Left lung (tissue), 4 donors: ENCODE measurements at regions not wholly inside any gene's neighbourhood (a gene's known extent, or its start where the extent isn't known, plus 50 kb on each side); places are given as distances from the start of the nearest gene placed in this dataset.

ENCODE experiments used
- ATAC-seq: fragments of 200-7000 bp; cut with Tn5 transposase; one replicate; pipeline ENCODE4 v1.9.1; 2020; ENCODE audit warnings: moderate library complexity
- DNase-seq, 4 donors: peaks; one replicate each; pipeline ENCODE4 v3.0.0-alpha.2; 2013 to 2020
- H3K27ac ChIP-seq, 2 donors: fragments of 200-600 bp; sonication (generic) in 1 of 2; one replicate each; pipeline versions ENCODE4 v1.5.0 to v1.8.0; 2020 to 2021
- H3K27me3 ChIP-seq, 2 donors: fragments of 200-600 bp; sonication (generic) in 1 of 2; one replicate each; pipeline versions ENCODE4 v1.5.0 to v1.8.0; 2020 to 2021
- H3K36me3 ChIP-seq, 2 donors: fragments of 200-600 bp; sonication (generic) in 1 of 2; one replicate each; pipeline versions ENCODE4 v1.5.0 to v1.8.0; 2020 to 2021
- H3K4me1 ChIP-seq, 2 donors: fragments of 200-600 bp; one replicate each; pipeline ENCODE4 v1.8.0; 2021
- H3K4me3 ChIP-seq, 2 donors: fragments of 200-600 bp; sonication (generic) in 1 of 2; one replicate each; pipeline versions ENCODE4 v1.5.0 to v1.8.0; 2020 to 2021; ENCODE audit warnings: mild to moderate bottlenecking in 1 of 2
- H3K9me3 ChIP-seq, 2 donors: fragments of 200-600 bp; sonication (generic) in 1 of 2; one replicate each; pipeline versions ENCODE4 v1.5.0 to v1.8.0; 2020 to 2021
- CTCF ChIP-seq, 2 donors: fragments of 200-600 bp; sonication (generic) in 1 of 2; IDR thresholded peaks; one replicate each; pipeline versions ENCODE4 v1.5.0 to v1.8.0; 2021; ENCODE audit warnings: antibody characterized with exemption in 2 of 2
- intact Hi-C, 2 donors: fragments of 100-400 bp; cut with DNase I; formaldehyde crosslinking; loops; one replicate each; pipeline versions ENCODE4 v1.11.2 to v1.14.2; 2022
- donor health status: DM: no; HTN: yes; CAD: no.
- donor health status: DM: no; HTN: no; CAD: no.

- no peak overlapping the region for H3K4me3 ChIP-seq
- no peaks in the 10 kb centered on the region for H3K27me3 ChIP-seq
- no peak for TF ChIP-seq CTCF (IDR thresholded peaks at IDR 0.05)
- DNase-seq: no peak
- no peaks in the 10 kb centered on the region for H3K4me1 ChIP-seq
- no peaks in the 10 kb centered on the region for H3K9me3 ChIP-seq
- H3K36me3 ChIP-seq: no peaks in the 10 kb centered on the region
- ATAC-seq: no peak
- no peak overlapping the region for H3K27ac ChIP-seq
- intact Hi-C loops: no loop called here
Observed at GRCh38 chr22:27472975-27473374, 328.6 kb downstream of the MN1 start.

- intact Hi-C loops: no loop called here
- Histone ChIP-seq H3K9me3 (no peaks in the 10 kb centered on the region), H3K27ac (no peak overlapping the region), H3K36me3 (no peaks in the 10 kb centered on the region), H3K4me1 (no peaks in the 10 kb centered on the region), H3K4me3 (no peak overlapping the region), H3K27me3 (no peaks in the 10 kb centered on the region)
- no peak for ATAC-seq
- no peak for TF ChIP-seq CTCF (IDR thresholded peaks at IDR 0.05)
- no peak for DNase-seq
Observed at GRCh38 chr22:27473533-27473932, 328.0 kb downstream of the MN1 start.

- Histone ChIP-seq H3K4me3 (no peak overlapping the region), H3K9me3 (no peaks in the 10 kb centered on the region), H3K27me3 (no peaks in the 10 kb centered on the region), H3K36me3 (no peaks in the 10 kb centered on the region), H3K27ac (no peak overlapping the region), H3K4me1 (no peaks in the 10 kb centered on the region)
- TF ChIP-seq CTCF (IDR thresholded peaks at IDR 0.05): no peak
- ATAC-seq (no peak), DNase-seq (no peak)
- intact Hi-C loops: no loop called here
Observed at GRCh38 chr22:27474112-27474571, 327.4 kb downstream of the MN1 start.

GRCh38 chr22:27474711-27475547 is 326.6 kb downstream of the MN1 start:
- ATAC-seq (peak; percentile 58), DNase-seq (no peak)
- intact Hi-C loops: no loop called here
- H3K27ac ChIP-seq: no peak overlapping the region
- no peaks in the 10 kb centered on the region for H3K36me3 ChIP-seq
- no peak overlapping the region for H3K4me3 ChIP-seq
- TF ChIP-seq CTCF (IDR thresholded peaks at IDR 0.05): no peak
- no peaks in the 10 kb centered on the region for H3K4me1 ChIP-seq
- H3K27me3 ChIP-seq: no peaks in the 10 kb centered on the region
- H3K9me3 ChIP-seq: no peaks in the 10 kb centered on the region

GRCh38 chr22:27475548-27475897 is 326.0 kb downstream of the MN1 start:
- H3K27me3 ChIP-seq: no peaks in the 10 kb centered on the region
- no peak overlapping the region for H3K27ac ChIP-seq
- DNase-seq: no peak
- no peak for TF ChIP-seq CTCF (IDR thresholded peaks at IDR 0.05)
- no peak overlapping the region for H3K4me3 ChIP-seq
- H3K36me3 ChIP-seq: no peaks in the 10 kb centered on the region
- intact Hi-C loops: no loop called here
- H3K4me1 ChIP-seq: no peaks in the 10 kb centered on the region
- ATAC-seq: no peak
- H3K9me3 ChIP-seq: no peaks in the 10 kb centered on the region
